ENCODE measurements at regions not wholly inside any gene's neighbourhood (a gene's known extent, or its start where the extent isn't known, plus 50 kb on each side); places are given as distances from the start of the nearest gene placed in this dataset.
"Not testable (repeated sequence)": the region's sequence is repeated elsewhere in the genome, so short reads cannot be mapped to it uniquely, and the experiment has no call there.

GRCh38 chr5:38680094-38680825 is 123.8 kb upstream of the LIFR start:
- no peak for DNase-seq

DNA sequence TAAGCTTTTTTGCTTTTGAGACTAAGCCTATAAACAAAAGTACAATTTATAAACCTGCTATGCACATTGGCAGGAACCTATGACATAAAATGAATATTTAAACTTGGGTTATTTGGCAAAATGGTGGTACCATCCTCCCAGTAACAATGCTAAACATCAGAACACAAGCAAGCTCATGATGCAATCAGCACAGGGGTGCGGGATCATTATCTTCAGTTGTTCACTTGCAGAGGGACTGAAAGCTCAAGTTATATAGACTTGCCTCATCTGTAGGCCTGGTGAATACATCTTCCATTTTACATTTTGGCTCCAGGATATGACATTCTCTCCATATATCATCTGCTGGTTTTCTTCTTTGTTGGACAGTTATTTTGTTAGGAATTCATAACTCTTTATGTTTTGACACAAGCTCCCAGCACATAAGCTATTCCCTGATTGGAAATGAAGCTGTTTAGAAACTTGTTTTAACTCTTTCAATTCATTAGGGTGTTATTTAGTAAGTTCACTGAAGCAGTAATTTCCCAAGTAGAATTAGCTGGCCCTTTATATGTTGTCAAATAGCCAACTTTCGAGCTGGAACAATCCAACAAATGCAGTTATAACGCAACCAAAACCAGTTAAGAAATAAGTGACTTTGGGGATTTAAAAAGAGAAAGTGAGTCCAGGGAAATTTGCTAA is 124.7 kb upstream of the LIFR start:
- DNase-seq, result no peak

DNA sequence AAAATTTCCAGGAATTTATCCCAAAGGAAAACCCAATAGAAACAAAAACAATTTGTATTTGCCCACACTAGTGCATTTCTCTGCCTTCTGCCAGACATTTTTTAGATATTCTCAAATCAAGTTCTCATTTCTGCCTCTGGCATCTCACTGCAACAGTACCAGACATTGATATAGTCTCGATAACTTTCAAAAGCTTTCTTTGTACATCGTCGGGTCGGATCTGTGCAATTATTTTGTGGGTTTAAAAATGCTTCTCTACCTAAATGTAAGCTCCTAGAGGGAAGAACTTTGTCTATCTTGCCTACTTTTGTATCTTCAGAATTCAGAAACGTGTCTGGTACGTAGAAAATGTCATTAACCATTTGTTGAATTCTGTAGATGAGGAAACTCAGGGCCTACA is 125.5 kb upstream of the LIFR start:
- no peak for DNase-seq

GRCh38 chr5:38686658-38687057 is 130.2 kb upstream of the LIFR start:
- no peak for DNase-seq

- no peak for DNase-seq
Measured at GRCh38 chr5:38692346-38692745, 135.9 kb upstream of the LIFR start.

DNA sequence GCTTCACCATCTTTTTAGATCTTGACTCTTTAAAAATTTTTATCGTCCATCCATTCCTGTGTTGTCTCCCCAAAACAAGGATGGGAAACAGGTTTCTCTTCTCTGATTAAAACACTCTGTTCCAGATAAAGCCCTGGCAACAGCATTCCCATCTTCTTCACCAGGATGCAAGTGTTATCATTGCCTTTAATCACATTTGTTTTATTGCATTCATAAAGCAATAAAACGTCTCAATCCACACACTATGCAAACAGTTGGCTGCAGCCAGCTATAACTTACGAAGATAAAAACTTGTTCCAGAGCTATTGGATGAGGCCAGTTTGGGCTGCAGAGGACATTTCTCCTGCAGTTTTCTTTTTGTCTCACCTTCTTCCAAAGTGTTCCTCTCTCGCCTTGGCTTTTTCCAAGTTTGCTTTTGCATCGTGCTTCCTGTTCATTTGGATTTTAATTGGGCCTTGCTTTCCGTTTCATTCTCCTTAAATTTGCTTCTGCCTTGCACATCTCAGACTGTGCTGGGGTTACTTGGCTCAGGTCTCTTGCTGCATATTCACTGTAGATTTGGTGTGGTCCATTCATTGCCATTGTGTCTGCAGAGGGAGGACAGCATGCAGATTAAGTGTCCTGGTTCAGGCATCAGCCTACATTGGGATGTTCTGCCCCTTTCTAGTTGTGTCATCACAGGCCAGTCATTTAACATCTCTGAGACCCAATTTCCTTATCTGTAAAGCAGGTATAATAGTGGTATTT is 136.5 kb upstream of the LIFR start:
- DNase-seq, result no peak

GRCh38 chr5:38695021-38695958 is 138.8 kb upstream of the LIFR start:
- DNase-seq, result no peak

DNA sequence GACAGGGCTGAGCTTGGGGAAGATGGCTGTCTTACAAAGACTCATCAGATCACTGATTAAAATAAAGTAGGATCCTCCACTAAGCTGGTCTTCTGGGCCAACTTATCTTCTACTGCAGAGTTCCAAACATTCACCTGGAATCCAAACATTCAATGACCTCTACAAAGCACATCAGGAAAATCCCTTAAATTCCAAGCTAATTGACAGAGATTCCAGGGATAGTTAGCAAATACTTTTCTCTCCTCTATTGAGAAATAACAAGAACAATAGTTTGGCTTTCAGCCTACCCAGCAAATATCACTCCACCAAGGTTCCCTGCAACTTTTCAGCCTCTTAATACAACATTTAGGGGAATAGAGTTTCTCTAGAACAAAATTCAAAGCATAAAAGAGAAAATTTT is 140.6 kb upstream of the LIFR start:
- DNase-seq, result no peak

GRCh38 chr5:38705529-38705928 is 140.3 kb upstream of the OSMR start:
- not testable (repeated sequence) for DNase-seq

GRCh38 chr5:38706376-38706775 is 139.4 kb upstream of the OSMR start:
- DNase-seq, result no peak

DNA sequence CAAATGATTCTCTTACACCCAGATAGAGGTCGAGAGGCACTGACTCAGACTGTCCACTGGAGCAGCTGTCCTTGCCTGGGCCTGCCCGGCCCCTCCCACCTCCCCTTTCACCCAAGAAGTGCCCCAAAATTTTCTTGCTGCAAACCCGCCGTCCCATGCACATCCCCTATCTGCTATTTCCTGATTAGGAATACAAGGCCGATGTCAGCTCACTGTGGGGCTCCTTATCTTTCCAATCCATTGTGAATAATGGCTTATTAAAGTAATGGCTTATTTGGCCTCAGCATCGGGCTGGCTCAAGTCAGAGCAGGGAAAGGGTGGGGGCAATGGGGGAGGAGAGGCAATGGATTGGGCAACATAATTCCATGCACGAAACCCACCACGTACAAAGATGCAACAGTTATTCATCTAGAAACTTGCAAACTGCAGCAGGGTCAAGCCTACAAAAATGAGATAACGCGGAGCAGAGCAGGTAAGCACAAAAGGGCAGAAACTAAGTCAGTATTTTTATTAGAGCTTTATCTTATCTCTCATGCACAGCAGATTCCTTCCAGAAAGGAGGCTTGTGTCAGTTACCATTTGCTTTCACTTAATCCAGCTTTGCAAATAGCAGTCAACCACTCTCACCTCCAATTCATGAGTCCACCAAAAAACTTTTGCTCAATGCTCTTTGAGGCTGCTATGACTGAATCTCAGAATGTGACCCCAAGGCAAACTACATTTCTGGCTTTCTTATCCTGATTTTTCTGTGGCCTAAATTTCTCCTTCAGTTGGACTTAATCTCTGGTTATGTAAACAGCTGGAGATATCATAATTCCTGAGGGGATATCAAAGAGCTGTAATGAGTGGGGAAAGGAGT is 138.2 kb upstream of the OSMR start:
- DNase-seq, result no peak

GRCh38 chr5:38709678-38710306 is 136.0 kb upstream of the OSMR start:
- DNase-seq, result peak; percentile 21

- no peak for DNase-seq
Measured at GRCh38 chr5:38710627-38711026, 135.2 kb upstream of the OSMR start.

- DNase-seq, result no peak
Measured at GRCh38 chr5:38712391-38712790, 133.4 kb upstream of the OSMR start.

- no peak for DNase-seq
Measured at GRCh38 chr5:38714240-38714639, 131.6 kb upstream of the OSMR start.

DNA sequence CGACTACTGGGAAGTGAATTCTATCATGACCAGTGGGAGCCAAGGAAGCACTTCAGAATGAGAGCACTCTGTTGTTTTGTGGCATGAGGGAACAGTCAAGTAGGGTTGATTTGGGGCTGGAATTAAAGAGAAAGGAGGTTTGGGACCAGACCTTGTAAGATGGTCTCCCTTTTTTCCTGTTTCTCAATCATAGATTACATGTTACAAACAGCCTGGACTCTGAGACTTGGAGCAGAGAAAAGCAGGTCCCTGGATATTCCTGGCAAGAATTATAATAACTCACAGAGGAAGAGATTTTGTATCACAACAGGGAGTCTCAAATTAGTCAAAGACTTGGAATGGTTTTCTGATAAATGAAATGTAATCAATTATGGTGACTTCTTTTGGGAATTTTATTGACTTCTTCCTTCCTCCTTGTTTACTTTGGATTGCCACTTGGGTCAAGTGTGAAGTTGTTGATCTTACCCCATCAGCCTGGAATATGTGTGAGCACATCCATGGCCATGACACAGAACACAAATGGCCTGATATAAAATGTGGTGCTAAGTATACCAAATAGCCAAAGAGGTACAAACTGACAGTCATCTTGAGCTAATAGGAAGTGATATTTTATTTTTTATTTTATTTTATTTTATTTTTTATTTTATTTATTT is 131.0 kb upstream of the OSMR start:
- no peak for DNase-seq

GRCh38 chr5:38715696-38716095 is 130.1 kb upstream of the OSMR start:
- no peak for DNase-seq

DNA sequence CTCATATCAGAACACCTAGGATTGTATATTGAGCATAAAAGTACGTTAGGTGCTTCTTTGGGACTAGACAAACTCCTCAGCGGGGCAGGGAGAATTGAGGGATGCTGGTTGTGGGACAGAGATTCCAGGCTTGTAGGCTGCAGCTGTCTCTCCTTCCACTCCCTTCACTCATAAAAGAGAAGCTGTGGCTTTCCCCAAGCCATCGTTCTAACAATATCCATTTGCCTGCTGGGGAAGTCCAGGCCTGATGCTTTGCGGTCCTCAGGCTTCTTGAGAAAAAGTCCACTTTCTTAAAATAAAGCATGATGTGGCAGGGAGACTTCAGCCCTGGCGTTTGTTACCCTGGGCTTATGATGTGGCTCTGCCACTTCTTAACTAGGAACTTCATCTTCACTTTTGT is 129.3 kb upstream of the OSMR start:
- no peak for DNase-seq

DNA sequence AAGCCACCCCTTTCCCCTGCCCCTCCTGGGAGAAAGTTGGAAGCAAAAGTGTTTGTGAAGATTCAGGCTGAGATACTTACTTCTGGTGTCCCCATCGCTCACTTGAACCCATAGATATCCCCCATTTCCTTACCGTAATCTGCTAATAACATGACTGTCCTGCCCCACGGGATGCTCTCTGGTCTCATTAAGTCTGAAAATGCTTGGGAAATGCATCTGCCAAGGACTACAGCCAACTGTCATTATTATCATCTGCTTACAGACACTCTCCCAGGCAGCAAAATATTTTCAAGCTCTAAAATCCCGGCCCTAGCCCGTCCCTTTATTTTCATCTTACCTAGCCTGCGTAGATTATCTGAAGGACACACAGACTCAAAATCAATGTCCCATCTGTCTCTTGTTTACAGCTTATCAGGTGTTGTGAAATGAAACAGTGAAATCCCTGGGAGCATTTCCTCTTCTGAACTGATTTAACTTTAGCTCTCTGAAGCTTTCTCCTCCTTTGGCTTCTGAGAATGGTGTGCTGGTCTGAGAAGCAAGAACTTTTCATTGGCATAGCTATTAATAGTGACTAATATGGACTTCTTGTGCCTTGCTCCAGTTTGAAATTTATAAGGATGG is 126.9 kb upstream of the OSMR start:
- DNase-seq, result no peak

GRCh38 chr5:38719403-38719802 is 126.4 kb upstream of the OSMR start:
- DNase-seq, result no peak
